ENCODE measurements at regions not wholly inside any gene's neighbourhood (a gene's known extent, or its start where the extent isn't known, plus 50 kb on each side); places are given as distances from the start of the nearest gene placed in this dataset.

- no peak for DNase-seq
These were observed 531.9 kb downstream of the XIRP2 start for GRCh38 chr2:167420211-167420610.

GRCh38 chr2:167415068-167415467 is 526.8 kb downstream of the XIRP2 start:
- no peak for DNase-seq

- no peak for DNase-seq
These were observed 523.1 kb downstream of the XIRP2 start for GRCh38 chr2:167411367-167411766.

- no peak for DNase-seq
These were observed 518.3 kb downstream of the XIRP2 start for GRCh38 chr2:167406558-167406957.

- DNase-seq, result no peak
These were observed 516.5 kb downstream of the XIRP2 start for GRCh38 chr2:167404627-167405284.

- no peak for DNase-seq
These were observed 513.0 kb downstream of the XIRP2 start for GRCh38 chr2:167401309-167401708.

GRCh38 chr2:167400546-167400945 is 512.3 kb downstream of the XIRP2 start:
- DNase-seq, result no peak

GRCh38 chr2:167398873-167399272 is 510.6 kb downstream of the XIRP2 start:
- no peak for DNase-seq

GRCh38 chr2:167388901-167389300 is 500.6 kb downstream of the XIRP2 start:
- peak in 1 of 2 donors; percentile 43 for DNase-seq

- DNase-seq, result no peak
These were observed 500.2 kb downstream of the XIRP2 start for GRCh38 chr2:167388497-167388896.

- DNase-seq, result no peak
These were observed 498.4 kb downstream of the XIRP2 start for GRCh38 chr2:167386694-167387093.

GRCh38 chr2:167383610-167384194 is 495.4 kb downstream of the XIRP2 start:
- no peak for DNase-seq

- no peak for DNase-seq
These were observed 493.1 kb downstream of the XIRP2 start for GRCh38 chr2:167381349-167381748.

- DNase-seq, result no peak
These were observed 492.3 kb downstream of the XIRP2 start for GRCh38 chr2:167380555-167380954.

- DNase-seq, result no peak
These were observed 491.8 kb downstream of the XIRP2 start for GRCh38 chr2:167380094-167380493.

- no peak for DNase-seq
These were observed 480.8 kb downstream of the XIRP2 start for GRCh38 chr2:167369083-167369482.

- no peak for DNase-seq
These were observed 480.1 kb downstream of the XIRP2 start for GRCh38 chr2:167368371-167368770.

- DNase-seq, result no peak
These were observed 476.9 kb downstream of the XIRP2 start for GRCh38 chr2:167365216-167365615.

GRCh38 chr2:167361426-167361825 is 473.1 kb downstream of the XIRP2 start:
- DNase-seq, result no peak

GRCh38 chr2:167355821-167356220 is 467.5 kb downstream of the XIRP2 start:
- no peak for DNase-seq

GRCh38 chr2:167353605-167354280 is 465.5 kb downstream of the XIRP2 start:
- DNase-seq, result no peak

GRCh38 chr2:167345559-167345958 is 457.3 kb downstream of the XIRP2 start:
- no peak for DNase-seq

GRCh38 chr2:167342769-167343168 is 454.5 kb downstream of the XIRP2 start:
- no peak for DNase-seq

- DNase-seq, result no peak
These were observed 452.0 kb downstream of the XIRP2 start for GRCh38 chr2:167340322-167340721.
